ENCODE measurements at regions not wholly inside any gene's neighbourhood (a gene's known extent, or its start where the extent isn't known, plus 50 kb on each side); places are given as distances from the start of the nearest gene placed in this dataset.

DNA sequence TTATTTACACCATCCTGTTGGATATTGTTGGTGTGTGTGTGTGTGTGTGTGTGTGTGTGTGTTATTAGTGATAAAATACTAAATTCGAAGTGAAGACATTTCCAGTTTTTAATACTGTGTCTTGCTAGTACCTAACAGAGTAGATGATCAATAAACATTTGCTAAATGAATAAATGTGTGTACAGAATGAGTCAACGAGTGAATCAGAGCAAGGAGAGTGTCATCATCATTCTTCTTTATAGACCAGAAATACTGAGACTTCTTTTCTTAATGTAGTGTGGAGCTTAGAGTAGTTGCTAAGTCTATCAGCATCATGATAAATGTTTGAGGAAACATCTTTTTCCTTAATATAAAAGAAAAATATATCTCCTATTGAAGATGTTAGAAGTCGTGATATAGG lies 169.7 kb upstream of the SATB2 start:
- DNase-seq = no peak

DNA sequence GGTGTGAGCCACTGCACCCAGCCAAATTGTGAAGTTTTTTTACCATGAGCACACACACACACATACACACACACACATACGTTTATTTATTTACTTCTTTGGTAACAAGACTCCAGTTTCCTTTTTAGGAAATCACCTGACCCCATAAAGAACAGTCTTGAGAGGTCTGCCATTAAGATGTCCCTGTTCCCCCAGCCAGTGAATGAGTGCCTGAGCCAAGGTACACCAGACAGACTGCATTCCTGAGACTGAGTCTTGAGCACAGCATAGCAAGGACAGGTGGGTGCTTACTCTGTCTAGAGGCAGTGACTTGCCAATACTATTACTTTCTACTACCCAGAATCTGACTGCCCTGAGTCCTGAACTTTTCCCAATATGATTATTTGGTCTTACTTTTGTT lies 167.2 kb upstream of the SATB2 start:
- DNase-seq = no peak

DNA sequence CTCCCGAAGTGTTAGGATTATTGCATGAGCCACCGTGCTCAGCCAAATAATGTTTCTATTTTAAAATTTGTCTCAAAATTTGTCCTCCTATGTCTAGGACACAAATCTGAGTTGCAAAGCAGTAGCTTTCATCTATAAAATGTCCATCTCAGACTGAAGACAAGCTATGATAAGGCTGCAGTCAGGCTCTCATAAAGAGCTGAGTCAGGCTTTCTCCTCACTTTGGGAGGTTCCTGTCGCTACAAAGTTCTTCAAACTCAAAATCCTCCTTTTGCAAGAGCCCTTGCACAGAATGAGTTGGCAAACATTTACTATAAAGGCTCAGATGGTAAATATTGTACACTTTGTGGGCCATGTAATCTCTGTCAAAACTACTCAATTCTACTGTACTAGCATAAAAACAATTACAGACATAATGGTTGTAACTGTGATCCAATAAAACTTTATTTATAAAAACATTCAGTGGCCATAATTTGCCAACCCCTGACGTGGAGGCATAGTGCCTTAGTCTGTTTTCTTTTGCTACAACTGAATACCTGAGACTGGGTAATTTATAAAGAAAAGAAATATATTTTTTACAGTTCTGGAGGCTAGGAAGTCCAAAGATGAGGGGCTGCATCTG lies 154.9 kb upstream of the SATB2 start:
- DNase-seq = no peak

DNA sequence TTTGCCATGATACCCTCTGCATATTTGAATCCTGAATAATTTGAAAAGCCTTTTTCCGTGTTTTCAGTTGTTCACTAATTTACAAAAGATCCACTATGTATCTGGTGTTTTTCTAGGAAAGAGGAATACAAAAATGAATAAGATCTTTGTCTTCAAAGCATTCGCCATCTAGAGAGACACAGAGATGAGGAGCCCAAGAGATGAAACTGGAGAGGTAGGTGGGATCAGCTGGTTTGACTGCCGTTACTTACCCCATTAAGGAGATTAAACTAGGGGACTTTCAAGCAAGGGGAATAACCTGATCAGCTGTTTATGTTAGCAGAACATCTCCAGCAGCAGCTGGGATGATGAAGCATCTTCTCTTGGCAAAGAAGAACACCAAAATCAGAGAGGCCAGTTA lies 150.2 kb upstream of the SATB2 start:
- DNase-seq = no peak

DNA sequence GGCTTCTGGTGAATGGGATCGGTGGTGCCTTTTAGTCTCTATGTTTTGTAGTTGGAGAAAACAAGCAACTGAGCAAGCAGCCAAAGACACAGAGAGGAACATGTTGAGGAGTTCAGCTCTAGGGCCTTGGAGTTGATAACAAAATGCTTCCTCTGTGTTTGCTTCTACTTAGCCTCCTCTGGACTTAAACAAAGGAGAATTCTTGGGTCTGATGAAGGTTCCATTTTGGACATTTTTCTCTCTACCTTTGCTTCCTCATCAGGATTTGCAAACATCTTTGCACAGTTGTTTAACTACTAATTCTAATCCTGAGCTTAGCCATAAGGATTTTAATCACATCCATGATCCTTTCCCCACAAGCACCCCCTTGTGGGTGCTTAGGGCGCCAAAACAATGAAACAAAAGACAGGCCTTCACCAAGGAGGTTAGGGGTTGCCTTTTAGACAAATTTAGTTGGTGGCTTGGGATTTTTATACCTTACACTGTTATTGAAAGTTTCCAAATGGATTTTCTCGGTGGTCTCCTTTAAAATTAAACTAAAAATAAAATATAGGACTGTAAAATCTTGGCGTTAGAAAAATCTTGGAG lies 148.5 kb upstream of the SATB2 start:
- DNase-seq = no peak

DNA sequence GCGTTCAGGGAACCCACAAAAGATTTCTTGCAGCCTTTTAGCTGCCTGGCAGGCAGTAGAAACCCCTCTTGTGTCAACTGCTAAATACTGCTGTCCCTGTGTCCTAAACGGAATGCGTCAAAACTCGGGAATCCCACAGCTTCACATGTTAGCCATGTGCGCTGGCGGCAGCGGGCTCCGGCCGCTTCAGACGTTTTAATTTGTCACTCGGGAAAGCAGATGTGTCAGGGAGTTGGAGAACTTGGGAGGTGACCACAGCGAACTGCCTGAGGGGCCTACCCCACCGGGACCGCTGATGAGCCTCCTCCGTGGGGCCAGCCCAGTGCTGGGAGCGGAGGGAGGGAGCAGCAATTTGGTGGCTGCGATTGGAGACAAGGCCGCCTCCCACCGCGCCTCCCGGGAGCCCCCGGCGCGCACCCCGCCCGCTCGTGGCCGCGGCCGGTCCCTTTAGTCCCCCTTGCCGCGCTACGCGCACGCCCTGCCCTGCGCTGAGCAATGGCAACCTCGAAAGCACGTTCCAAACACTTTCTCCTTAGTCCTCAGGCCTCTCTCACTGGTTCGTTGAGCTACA lies 146.1 kb upstream of the SATB2 start:
- no peak for DNase-seq

DNA sequence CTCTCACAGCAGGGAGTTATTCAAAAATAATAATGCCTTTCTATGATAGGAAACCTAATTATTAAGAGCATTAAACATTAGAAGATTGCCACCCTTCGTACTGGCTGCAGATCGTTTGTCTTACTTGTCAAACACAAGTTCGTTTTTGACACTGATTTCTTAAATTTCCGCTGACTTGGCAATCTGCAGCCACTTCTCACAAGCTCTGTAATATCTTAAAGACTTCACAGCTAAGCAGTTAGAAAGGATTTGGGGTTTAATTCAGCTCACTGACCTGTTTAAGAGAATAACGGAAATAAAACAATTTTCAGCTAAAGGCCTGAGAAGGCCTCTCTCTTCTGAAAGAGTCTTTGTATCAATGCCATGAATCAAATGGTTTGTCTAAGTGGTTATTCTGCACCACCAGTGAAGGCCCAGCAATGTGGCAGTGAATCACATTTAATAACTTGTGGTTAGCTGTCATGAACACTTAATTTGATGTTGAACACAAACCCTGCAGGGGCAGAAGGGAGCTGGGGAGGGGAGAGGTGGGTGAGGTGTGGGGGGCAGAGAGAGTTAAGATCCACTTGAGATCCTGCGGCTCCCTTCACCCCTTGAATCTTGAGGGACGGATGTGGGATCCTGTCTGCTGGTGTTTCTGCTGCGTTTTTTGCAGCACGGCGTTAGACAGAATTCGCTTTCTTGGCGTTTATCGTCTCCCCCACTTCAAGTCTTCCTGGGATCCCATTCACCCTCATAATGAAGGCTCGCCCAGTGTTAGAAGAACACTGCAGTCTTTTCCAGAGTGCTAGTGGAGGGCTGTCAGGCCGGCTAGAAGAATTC lies 145.4 kb upstream of the SATB2 start:
- DNase-seq = no peak

DNA sequence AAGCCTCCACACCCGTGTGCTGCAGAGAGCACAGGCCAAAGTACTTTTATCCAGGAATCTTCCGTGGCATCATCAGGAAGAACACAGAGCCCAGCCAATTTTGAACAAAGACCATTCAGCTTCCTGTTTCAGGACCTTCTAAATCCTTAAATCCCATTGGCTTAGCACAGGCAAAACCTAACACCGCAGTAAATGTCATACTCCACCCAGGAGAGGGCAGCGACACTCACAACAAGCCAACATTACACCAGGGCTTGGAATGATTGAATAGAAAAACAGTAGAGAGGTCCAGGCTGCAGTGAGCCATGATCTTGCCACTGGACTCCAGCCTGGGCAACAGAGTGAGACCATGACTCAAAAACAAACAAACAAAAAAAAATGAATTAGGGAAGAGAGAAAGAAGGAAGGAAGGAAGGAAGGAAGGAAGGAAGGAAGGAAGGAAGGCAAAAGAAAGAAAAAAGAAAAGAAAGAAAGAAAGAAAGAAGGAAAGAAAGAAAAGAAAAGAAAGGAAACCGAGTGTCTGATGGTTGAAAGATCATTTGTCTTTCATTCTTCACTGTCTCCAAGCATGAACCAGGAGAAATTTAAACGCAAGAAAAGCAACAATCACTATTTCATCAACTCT lies 144.6 kb upstream of the SATB2 start:
- DNase-seq = no peak

DNA sequence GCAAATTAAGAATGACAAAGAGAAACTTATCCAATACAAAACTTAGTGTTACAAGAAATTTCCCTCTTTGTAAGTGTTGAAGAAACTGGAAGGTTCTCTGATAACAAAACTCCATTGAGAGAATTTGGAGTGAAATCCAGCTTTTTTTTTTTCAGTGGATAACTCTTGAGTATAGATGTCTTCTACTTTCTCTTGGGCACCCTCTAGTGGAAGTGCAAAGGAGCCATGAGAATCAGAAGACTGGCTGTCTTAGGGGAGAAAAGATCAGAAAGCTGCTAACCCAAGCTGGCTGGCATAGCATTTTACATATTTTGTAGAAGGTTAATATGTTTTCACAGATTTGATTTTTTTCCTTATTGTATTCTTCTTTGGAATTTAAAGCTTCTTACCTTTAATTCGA lies 138.8 kb upstream of the SATB2 start:
- peak; percentile 13 for DNase-seq

DNA sequence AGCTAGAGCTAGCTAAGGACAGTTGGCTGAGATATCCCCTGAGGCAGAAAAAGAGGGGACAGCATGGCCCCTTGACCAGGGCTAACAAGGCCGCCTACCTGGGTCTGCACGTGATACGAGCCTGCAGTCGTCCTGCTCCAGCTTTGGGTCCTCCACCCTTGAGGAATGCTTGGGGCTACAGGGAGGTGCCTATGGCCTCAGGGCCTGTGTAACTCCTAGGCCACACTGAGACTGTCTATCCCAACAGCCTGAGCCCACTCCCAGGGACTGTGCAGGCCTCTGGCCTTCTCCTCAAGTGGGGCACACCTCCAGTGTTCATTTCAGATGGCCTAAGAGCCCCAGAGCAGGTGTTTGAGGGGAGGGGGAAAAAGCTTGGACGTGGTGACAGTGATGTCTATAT lies 136.7 kb upstream of the SATB2 start:
- DNase-seq = no peak

DNA sequence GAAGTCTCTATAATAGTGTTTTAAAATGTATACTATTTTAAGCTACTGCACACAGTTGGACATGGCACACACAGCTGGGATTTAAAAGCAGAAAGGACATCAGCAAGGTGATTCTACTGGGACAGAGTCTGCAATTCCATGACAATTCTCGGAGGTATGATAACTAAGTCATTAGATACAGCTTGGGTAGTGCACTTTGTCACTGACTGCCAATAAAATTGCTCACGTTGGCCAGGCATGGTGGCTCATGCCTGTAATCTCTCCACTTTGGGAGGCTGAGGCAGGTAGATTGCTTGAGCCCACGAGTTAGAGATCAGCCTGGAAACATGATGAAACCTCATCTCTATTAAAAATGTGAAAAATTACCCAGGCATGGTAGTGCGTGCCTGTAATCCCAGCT lies 134.1 kb upstream of the SATB2 start:
- no peak for DNase-seq

DNA sequence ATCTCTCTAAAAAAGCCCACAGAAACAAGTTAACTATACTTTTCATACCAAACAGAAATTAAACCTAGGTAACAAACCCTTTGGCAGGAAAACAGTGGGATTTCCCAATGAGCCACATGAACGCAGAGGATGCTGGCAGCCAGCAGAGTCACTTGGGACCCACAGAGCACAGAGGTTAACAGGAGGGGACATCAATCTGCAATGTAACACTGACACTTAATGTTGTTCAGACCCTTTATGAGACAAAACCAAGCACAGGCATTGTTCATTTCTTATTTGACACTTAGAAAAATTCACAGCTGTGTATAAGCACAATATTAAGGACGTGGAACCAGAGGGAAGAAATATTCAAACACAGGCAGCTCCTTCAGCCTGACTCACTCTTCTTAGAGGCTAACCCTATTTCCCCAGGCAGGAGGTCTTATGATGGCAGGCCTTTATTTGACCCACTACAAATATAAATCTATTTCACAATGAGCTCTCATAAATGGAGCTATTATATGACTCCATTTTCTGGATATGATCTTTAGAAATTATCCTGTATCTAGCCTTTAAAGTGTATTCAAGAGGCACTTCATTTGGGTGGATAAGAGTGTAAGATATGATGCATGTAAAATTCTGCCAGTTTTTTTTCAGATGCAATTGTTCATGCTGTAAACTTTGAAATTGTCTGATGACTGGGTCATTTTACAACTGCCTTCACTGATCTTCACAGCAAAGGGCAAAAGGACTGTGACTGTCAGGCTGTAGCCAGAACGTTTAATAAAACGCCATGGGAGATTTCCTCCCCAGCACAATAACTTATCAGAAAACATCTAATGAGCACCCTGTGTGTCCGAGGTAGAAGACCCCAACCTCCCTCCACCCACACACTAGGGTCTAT lies 132.8 kb upstream of the SATB2 start:
- no peak for DNase-seq

DNA sequence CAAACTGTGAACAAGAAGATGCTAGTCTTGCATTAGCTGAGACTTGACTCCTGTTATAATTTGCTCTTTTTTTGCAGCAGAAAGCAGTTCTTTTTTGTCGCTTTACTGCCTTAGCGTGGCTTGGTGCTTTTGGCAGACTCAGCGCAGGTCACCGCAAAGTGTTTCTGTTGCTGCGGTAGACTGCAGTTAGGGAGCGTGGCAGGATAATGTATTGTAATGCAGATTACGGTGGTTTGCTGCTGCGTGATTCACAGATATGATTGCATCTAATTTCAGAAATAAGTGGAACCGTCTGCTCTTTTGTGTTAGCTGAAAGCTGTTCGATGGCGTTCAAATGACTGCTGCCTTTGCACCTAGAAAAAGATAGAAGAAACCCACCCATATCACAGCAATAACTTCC lies 131.6 kb upstream of the SATB2 start:
- no peak for DNase-seq

DNA sequence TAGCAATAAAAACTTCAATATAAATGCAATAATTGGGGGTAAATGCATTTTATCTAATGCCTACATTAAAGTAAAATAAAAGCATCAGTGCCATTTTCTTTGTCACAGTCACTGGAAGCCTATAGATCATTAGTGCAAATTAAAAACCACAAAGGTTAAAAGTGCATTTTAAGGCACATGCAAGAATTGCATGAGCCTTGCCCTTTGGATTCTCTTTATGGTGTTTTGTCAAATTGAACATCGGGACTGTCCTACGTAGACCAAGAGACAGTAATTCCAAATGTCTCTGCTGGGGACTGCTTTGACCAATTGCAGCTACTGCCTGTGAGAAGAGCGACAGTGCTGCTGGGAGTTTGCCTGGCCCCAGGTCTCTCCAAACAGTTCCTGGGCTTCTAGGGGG lies 130.3 kb upstream of the SATB2 start:
- DNase-seq = no peak

DNA sequence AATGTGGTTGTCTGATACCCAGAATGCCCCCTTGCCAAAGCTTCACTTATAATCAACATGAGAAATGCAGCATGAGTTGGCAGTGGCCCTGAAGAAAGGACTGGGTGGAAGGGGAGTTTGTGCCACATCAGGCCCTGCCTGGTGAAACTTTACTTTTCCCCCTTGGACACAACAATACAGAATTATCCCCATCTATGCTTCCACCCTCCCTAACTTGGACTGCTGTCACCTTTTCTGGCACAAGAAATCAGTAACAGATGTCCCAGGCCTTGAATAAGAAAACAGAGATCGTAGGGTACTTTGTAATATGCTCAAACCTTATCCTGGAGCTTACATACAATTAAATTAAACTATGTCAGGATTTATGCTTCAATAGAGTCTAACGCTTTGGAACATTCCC lies 128.9 kb upstream of the SATB2 start:
- DNase-seq = no peak

DNA sequence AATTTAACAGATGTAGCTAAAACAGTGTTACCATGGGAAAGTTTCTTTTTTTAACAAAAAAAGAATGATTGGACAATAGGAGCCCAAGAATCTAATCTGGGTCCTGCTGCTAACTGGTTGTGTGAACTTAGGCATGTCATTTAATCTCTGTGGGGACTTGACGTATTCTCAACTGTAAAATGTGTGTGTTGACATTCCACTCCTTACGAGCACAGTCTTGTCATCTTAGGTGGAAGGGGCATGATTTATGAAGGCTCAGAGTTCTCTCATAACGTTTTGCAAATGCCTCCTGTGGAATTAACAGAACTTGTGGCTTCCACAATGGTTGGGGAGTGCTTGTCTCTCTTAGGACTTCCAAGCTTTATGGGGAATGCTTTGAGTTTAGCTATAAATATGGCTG lies 125.9 kb upstream of the SATB2 start:
- DNase-seq = no peak

DNA sequence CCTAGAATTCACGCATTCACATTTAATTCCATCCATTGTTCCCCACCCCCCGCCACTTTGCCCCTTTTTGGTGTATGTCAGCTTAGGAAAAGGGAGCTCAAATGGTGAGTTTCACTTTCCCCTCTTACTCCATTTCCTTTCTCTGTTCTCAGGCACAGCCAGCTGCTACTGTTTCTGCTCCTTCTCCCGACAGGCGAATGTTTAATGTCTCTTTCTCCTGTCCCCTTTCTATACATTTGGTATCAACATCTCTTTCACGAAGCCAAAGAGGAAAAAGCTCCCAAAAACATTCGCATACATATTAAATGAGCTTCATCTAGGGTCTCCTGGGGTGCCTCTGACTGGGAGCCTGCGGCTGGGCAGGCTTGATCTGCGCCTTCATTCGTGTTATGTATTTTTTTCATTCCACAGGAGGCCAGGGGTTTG lies 124.2 kb upstream of the SATB2 start:
- DNase-seq = no peak

DNA sequence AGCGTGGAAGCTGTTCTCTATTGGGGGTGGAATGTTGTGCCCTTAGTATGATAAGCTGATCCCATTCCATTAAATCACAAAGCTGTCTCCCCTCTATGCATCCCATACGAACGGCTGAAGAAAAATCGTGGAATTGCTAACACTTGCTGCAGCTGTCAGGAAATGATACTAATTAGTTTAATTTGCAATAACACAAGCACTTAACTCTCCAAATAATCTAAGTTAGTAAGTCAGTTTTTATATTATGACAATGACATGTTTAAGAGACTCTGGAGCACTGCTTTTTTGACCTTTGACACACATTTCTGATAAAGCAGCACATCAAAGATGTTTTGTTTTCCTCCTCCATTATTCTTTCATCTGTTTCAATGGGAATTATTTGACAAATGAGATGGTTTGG lies 123.7 kb upstream of the SATB2 start:
- DNase-seq = no peak

DNA sequence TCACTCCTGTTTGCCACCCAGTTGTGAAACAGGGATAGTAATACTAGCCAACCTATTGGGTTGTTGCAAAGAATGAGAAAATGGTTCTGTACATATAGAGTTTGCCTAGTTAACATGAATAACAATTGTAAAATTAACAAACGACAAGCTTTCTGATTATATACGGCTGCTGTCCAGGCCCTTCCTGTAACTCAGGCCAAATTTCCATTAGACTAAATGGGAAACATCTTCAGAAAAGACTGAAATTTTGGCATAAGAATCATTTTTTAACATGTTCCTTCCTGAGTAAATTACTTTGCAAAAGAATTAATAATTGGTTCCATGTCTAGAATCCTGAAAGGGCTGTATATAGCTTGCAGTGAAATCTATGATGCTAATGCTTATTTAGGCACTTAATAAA lies 117.7 kb upstream of the SATB2 start:
- DNase-seq = no peak

DNA sequence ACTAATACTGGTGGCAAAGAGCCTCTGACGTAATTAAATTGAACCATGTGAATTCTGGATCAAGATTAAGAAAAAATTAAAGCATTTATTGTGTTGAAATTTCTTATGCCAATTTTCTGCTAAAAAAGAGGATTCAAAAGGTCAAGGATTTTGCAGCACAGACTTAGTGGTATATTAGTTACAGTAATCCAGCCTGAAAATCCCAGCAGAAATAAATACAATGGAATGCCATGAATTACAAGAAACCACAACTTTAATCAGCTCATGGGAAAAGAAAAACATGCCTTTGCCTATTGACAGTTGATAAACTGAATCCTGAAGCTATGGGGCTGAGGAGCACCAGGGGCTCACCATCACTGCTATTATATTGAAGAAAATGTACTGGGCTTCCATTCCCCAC lies 114.8 kb upstream of the SATB2 start:
- no peak for DNase-seq

DNA sequence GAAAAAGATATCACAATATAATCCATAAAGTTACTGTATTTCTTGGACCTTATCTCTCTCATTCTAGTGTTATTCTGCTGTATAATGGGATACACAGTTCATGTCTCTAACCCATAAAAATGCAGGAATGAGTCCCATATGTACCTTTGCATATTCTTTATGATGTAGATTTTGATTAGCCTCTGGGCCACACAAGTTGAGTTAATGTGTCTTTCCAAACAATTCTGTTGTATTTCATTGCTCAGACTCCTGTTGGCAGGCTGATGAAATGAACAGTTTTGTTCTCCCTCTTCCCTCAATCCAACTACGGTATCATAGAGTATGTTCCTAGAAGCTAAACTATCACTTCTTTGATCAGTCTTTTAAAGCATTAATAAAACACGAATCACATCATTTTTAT lies 113.2 kb upstream of the SATB2 start:
- no peak for DNase-seq

DNA sequence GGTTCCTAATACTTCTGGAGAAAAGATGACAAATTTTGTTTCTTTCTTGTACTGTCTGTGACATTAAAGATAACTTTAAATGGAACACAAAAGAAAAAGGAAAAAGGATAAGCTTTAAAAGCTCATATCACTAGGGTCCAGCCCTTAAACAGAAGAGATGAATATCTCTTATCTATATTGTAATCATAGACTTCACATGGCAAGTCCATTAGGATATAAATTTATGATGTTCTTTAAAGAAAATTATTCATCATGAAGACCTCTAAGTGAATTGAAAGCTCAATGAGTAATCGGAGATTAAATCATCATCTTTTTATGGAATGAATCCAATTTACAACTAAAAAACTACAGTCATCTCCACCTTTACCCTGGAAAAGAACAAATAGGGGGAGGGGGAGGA lies 111.6 kb upstream of the SATB2 start:
- DNase-seq = no peak

DNA sequence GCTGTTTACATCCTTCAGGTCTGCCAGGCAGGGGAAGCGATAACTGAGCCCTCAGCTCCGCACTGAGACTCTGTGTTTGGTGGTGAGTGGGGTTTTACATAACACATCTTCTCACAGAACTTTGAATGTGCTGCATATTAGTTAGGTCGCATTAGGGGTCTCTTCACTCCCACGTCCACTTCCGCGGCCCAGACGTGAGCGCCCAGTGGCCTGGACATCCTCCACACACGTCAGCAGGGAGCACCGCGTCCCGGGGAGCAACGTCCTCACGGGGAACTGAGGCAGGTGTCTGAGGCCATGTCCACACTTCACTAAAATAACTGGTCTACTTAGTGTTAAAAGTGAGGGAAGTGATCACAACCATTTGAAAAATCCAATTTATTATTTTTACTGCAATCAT lies 100.4 kb upstream of the SATB2 start:
- no peak for DNase-seq

Measured in NCI-H1105 (cell line).